Tibial artery (tissue), 4 donors: ENCODE measurements at regions not wholly inside any gene's neighbourhood (a gene's known extent, or its start where the extent isn't known, plus 50 kb on each side); places are given as distances from the start of the nearest gene placed in this dataset.
"Not testable (repeated sequence)": the region's sequence is repeated elsewhere in the genome, so short reads cannot be mapped to it uniquely, and the experiment has no call there.

ENCODE experiments used
- DNase-seq, 2 donors: peaks; one replicate each; pipeline ENCODE4 v3.0.0-alpha.2; 2019
- H3K27ac ChIP-seq, 2 donors: fragments of 200-600 bp; sonication (generic) in 1 of 2; 1 replicate in 1 of 2; 2 replicates in 1 of 2; pipeline ENCODE4 v1.5.1; 2018 to 2019; ENCODE audit warnings: mild to moderate bottlenecking in 1 of 2
- H3K27me3 ChIP-seq, 2 donors: fragments of 200-600 bp; sonication (generic) in 1 of 2; one replicate each; pipeline versions ENCODE4 v1.5.1 to v1.6.0; 2016 to 2019
- H3K36me3 ChIP-seq, 3 donors: fragments of 200-600 bp; sonication (generic) in 2 of 3; one replicate each; pipeline ENCODE4 v1.5.1; 2016 to 2019; ENCODE audit warnings: mild to moderate bottlenecking in 2 of 3
- H3K4me1 ChIP-seq, 4 donors: fragments of 200-600 bp; sonication (generic) in 2 of 4; 1 replicate in 3 of 4; 2 replicates in 1 of 4; pipeline ENCODE4 v1.5.1; 2016 to 2019
- H3K4me3 ChIP-seq, 2 donors: fragments of 200-600 bp; sonication (generic) in 1 of 2; 1 replicate in 1 of 2; 2 replicates in 1 of 2; pipeline ENCODE4 v1.5.1; 2018 to 2019; ENCODE audit warnings: mild to moderate bottlenecking in 2 of 2
- H3K9me3 ChIP-seq, 3 donors: fragments of 200-600 bp; sonication (generic) in 1 of 3; one replicate each; pipeline ENCODE4 v1.5.1; 2016 to 2019
- CTCF ChIP-seq, 2 experiments: fragments of 200-600 bp in 1 of 2; fragments of 450-650 bp in 1 of 2; IDR thresholded peaks; one replicate each; pipeline ENCODE4 v1.5.1; 2017 to 2019; ENCODE audit warnings: antibody characterized with exemption in 2 of 2, mild to moderate bottlenecking in 1 of 2, moderate library complexity in 1 of 2
- intact Hi-C: fragments of 100-400 bp; cut with DNase I; formaldehyde crosslinking; loops from one replicate; pipeline ENCODE4 v1.15.0; 2023; ENCODE audit warnings: low total_unique reads

DNA sequence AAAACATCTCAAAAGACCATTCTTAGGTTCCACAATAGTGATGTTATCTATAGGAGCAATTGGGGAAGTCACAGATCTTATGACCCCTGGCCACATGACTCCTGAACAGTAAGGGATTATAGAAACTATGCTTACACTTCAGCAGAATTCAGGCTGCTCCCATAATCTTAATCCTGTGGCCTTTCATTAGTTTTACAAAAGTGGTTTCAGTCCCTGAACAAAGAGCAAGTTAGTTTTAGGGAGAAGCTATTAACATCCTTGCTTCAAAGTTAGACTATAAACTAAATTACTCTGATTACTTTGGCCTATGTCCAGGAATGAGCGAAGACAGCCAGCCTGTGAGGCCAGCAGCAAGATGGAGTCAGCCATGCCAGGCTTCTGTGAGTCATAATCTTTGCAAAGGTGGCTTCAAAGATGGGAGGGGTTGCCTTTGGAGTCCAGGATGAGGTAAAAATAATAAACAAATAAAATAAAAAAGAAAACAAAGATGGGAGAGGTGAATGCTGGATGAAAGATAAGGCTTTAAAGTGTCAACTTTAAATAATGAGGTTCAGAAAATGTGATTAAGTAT, 168.7 kb upstream of the NDUFV2 start:
- Histone ChIP-seq H3K27ac (no peak overlapping the region), H3K4me3 (no peak overlapping the region), H3K27me3 (peaks cover 0 to 3% of the 10 kb centered on the region in 2 donors), H3K9me3 (peaks cover 0 to 7% (median 6%) of the 10 kb centered on the region in 3 donors), H3K36me3 (no peaks in the 10 kb centered on the region), H3K4me1 (no peaks in the 10 kb centered on the region)
- intact Hi-C loops, result no loop called here
- no peak for TF ChIP-seq CTCF (IDR thresholded peaks at IDR 0.05)
- no peak for DNase-seq

DNA sequence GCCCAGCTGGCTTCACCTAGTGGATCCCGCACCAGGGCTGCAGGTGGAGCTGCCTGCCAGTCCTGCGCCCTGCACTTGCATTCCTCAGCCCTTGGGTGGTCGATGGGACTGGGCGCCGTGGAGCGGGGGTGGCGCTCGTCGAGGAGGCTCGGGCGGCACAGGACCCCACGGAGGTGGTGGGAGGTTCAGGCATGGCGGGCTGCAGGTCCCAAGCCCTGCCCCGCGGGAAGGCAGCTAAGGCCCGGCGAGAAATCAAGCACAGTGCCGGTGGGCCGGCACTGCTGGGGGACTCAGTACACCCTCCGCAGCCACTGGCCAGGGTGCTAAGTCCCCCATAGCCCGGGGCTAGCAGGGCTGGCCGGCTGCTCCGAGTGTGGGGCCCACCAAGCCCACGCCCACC, 167.2 kb upstream of the NDUFV2 start:
- H3K27me3 ChIP-seq, H3K9me3 ChIP-seq, DNase-seq, H3K27ac ChIP-seq, H3K4me1 ChIP-seq, H3K36me3 ChIP-seq, H3K4me3 ChIP-seq, intact Hi-C loops: not testable (repeated sequence)

DNA sequence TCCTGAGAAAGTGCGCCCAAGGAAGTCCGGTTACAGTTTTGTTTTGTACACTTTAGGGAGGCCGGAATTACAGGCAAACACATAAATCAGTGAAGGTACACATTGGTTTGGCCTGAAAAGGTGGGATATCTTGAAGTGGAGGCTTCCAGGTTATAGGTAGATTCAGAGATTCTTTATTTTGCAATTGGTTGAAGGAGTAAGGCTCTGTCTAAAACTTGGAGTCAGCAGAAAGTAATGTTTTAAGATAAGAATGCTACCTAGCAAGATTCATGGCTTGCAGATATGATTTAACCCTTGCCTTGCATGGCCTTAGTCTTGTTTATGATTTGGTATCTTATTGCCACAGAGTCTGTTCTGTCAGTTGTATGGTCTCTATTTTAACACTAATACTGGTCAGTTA, 165.9 kb upstream of the NDUFV2 start:
- no peak for DNase-seq
- TF ChIP-seq CTCF (IDR thresholded peaks at IDR 0.05), result no peak
- no peak overlapping the region for H3K4me3 ChIP-seq
- H3K9me3 ChIP-seq, result no peaks in the 10 kb centered on the region
- H3K36me3 ChIP-seq, result no peaks in the 10 kb centered on the region
- H3K27ac ChIP-seq, result no peak overlapping the region
- intact Hi-C loops, result no loop called here
- no peaks in the 10 kb centered on the region for H3K4me1 ChIP-seq
- peaks cover 0 to 3% of the 10 kb centered on the region in 2 donors for H3K27me3 ChIP-seq

DNA sequence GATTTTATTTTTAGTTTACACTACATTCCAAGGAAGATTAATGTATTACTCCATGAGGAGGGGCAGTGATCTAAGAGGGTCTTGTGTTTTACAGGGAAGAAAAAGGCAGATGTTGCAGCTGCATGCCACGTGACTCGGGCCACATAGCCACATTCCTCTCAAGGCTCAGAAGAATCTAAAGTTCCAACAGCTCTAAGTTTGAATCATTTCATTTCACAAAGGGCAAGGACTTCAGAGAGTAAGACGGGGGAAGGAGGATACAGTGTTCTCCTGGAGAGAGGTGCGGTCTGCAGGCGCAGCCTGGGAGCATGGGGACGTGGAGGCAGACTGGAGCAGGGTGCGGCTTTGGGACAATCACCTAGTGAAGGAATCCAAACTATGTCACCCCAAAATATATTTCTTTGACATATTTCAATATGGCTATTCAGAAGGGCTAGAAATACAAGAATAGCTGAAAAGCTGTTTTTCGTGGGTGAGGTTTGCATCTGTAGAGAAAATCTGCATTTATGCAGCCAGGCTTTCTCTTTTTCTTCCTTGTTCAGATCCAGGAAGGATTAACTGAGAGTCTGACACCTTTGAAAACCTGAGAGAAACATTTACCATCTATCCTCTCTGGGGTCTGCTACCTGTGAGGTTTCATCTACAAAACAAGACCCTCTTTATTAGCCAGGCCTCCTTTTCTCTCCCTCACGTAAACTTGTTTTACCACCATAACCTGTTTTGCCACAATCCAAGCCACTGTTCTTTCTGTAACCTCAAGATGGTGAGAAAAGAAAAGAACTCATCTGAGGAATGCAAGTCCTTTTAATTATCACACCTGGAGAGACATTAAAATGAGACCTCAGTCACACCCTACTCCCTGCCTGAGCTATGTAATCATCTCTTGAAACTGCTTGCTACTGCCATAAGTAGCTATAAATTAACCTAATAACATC, 165.1 kb upstream of the NDUFV2 start:
- Histone ChIP-seq H3K9me3 (no peaks in the 10 kb centered on the region), H3K27me3 (peaks cover 0 to 3% of the 10 kb centered on the region in 2 donors), H3K4me3 (no peak overlapping the region), H3K27ac (no peak overlapping the region), H3K36me3 (no peaks in the 10 kb centered on the region), H3K4me1 (no peaks in the 10 kb centered on the region)
- no peak for DNase-seq
- intact Hi-C loops, result no loop called here
- no peak for TF ChIP-seq CTCF (IDR thresholded peaks at IDR 0.05)

GRCh38 chr18:8938817-8939216, 163.7 kb upstream of the NDUFV2 start:
- Histone ChIP-seq H3K4me1 (no peaks in the 10 kb centered on the region), H3K36me3 (no peaks in the 10 kb centered on the region), H3K27me3 (peaks cover 0 to 3% of the 10 kb centered on the region in 2 donors), H3K27ac (no peak overlapping the region), H3K9me3 (no peaks in the 10 kb centered on the region), H3K4me3 (no peak overlapping the region)
- no peak for DNase-seq
- TF ChIP-seq CTCF (IDR thresholded peaks at IDR 0.05), result no peak
- intact Hi-C loops, result no loop called here
